Stomach (tissue), 8 donors: ENCODE measurements at regions not wholly inside any gene's neighbourhood (a gene's known extent, or its start where the extent isn't known, plus 50 kb on each side); places are given as distances from the start of the nearest gene placed in this dataset.
"Not testable (repeated sequence)": the region's sequence is repeated elsewhere in the genome, so short reads cannot be mapped to it uniquely, and the experiment has no call there.

Experiments
- DNase-seq, 2 donors: peaks; one replicate each; pipeline versions ENCODE4 v3.0.0 to v3.0.0-alpha.2; 2013 to 2019
- H3K27ac ChIP-seq, 5 donors: fragments of 200-600 bp in 4 of 5; sonication (generic) in 4 of 5; one replicate each; pipeline ENCODE4 v1.5.1; 2013 to 2019; ENCODE audit warnings: mild to moderate bottlenecking in 1 of 5, moderate library complexity in 1 of 5
- H3K27me3 ChIP-seq, 3 donors: fragments of 200-600 bp; sonication (generic); one replicate each; pipeline ENCODE4 v1.5.1; 2017 to 2019; ENCODE audit warnings: mixed run types in 1 of 3
- H3K36me3 ChIP-seq, 4 donors: fragments of 200-600 bp; sonication (generic); 1 replicate in 3 of 4; 2 replicates in 1 of 4; pipeline ENCODE4 v1.5.1; 2016 to 2019
- H3K4me1 ChIP-seq, 4 donors: fragments of 200-600 bp; sonication (generic); one replicate each; pipeline ENCODE4 v1.5.1; 2016 to 2019
- H3K4me3 ChIP-seq, 4 donors: fragments of 200-600 bp; sonication (generic) in 3 of 4; one replicate each; pipeline ENCODE4 v1.5.1; 2016 to 2019; ENCODE audit warnings: mild to moderate bottlenecking in 1 of 4
- H3K9me3 ChIP-seq, 4 donors: fragments of 200-600 bp; sonication (generic); one replicate each; pipeline ENCODE4 v1.5.1; 2016 to 2019
- CTCF ChIP-seq, 7 experiments: fragments of 450-650 bp in 4 of 7; fragments of 200-600 bp in 3 of 7; sonication (generic) in 3 of 7; IDR thresholded peaks; one replicate each; pipeline ENCODE4 v1.5.1; 2016 to 2019; ENCODE audit warnings: antibody characterized with exemption in 7 of 7, control low read depth in 2 of 7, mild to moderate bottlenecking in 1 of 7
- EP300 ChIP-seq: sonication (generic); formaldehyde crosslinking; IDR thresholded peaks from one replicate; pipeline ENCODE4 v1.6.1; 2017; ENCODE audit warnings: antibody characterized with exemption
- POLR2A ChIP-seq, 4 donors: fragments of 450-650 bp; IDR thresholded peaks; one replicate each; pipeline ENCODE4 v1.6.1; 2016; ENCODE audit warnings: antibody characterized with exemption in 4 of 4, control low read depth in 2 of 4, mild to moderate bottlenecking in 1 of 4, moderate library complexity in 1 of 4
- POLR2AphosphoS5 ChIP-seq, 3 donors: sonication (generic); formaldehyde crosslinking; IDR thresholded peaks; one replicate each; pipeline ENCODE4 v1.6.1; 2016; ENCODE audit warnings: antibody characterized with exemption in 3 of 3
- WGBS, 5 donors: extraction: QIAGEN DNeasy Blood & Tissue Kit in 3 of 5; methylation state at CpG; one replicate each; pipeline versions ENCODE4 v1.1.5 to v1.1.7; 2013 to 2018; 5-methylcytosine and 5-hydroxymethylcytosine counted together
- intact Hi-C: fragments of 100-400 bp; cut with DNase I; formaldehyde crosslinking; loops from one replicate; pipeline ENCODE4 v1.15.1; 2023; ENCODE audit warnings: low total_unique reads
- donor health status: healthy with polysubstance abuse.
- donor health status: Bipolar disorder and iron deficiency.
- donor health status: healthy.

- no peaks in the 10 kb centered on the region for H3K9me3 ChIP-seq
- H3K4me3 ChIP-seq, result no peak overlapping the region
- H3K4me1 ChIP-seq, result no peaks in the 10 kb centered on the region
- H3K36me3 ChIP-seq, result no peaks in the 10 kb centered on the region
- no peak overlapping the region for H3K27ac ChIP-seq
- no peaks in the 10 kb centered on the region for H3K27me3 ChIP-seq
- intact Hi-C loops, result no loop called here
- 77 to 87% (median 84%) methylated on average over 2 of the region's 2 CpGs for WGBS, 5 donors
- no peak for DNase-seq
- TF ChIP-seq POLR2A (IDR thresholded peaks at IDR 0.05) (no peak), POLR2AphosphoS5 (IDR thresholded peaks at IDR 0.05) (no peak), CTCF (IDR thresholded peaks at IDR 0.05) (no peak), EP300 (no peak)
Observed at GRCh38 chr2:31764169-31764568, 183.4 kb upstream of the SRD5A2 start.

GRCh38 chr2:31762085-31762484, 181.3 kb upstream of the SRD5A2 start:
- Histone ChIP-seq H3K4me3 (no peak overlapping the region), H3K27ac (no peak overlapping the region), H3K9me3 (no peaks in the 10 kb centered on the region), H3K4me1 (no peaks in the 10 kb centered on the region), H3K27me3 (no peaks in the 10 kb centered on the region), H3K36me3 (no peaks in the 10 kb centered on the region)
- TF ChIP-seq CTCF (IDR thresholded peaks at IDR 0.05) (no peak), POLR2AphosphoS5 (IDR thresholded peaks at IDR 0.05) (no peak), EP300 (no peak), POLR2A (IDR thresholded peaks at IDR 0.05) (no peak)
- DNase-seq, result no peak
- intact Hi-C loops, result no loop called here
- WGBS, 5 donors, result 45 to 54% (median 51%) methylated on average over 2 of the region's 2 CpGs

- peaks cover 0 to 11% (median 5%) of the 10 kb centered on the region in 4 donors for H3K9me3 ChIP-seq
- intact Hi-C loops, DNase-seq, H3K27ac ChIP-seq, H3K27me3 ChIP-seq, H3K36me3 ChIP-seq, H3K4me3 ChIP-seq, H3K4me1 ChIP-seq: not testable (repeated sequence)
- WGBS, 5 donors, result 61 to 81% (median 65%) methylated on average over 2 of the region's 2 CpGs
Observed at GRCh38 chr2:31757351-31757750, 176.6 kb upstream of the SRD5A2 start.

GRCh38 chr2:31748746-31749145, 168.0 kb upstream of the SRD5A2 start:
- H3K9me3 ChIP-seq, result peaks cover 0 to 20% (median 15%) of the 10 kb centered on the region in 4 donors
- 89 to 94% (median 93%) methylated on average over 8 to 13 of the region's 13 CpGs for WGBS, 5 donors
- DNase-seq, H3K36me3 ChIP-seq, H3K27ac ChIP-seq, H3K4me3 ChIP-seq, H3K4me1 ChIP-seq, intact Hi-C loops, H3K27me3 ChIP-seq: not testable (repeated sequence)

- DNase-seq, result no peak
- TF ChIP-seq POLR2A (IDR thresholded peaks at IDR 0.05) (no peak), CTCF (IDR thresholded peaks at IDR 0.05) (no peak), POLR2AphosphoS5 (IDR thresholded peaks at IDR 0.05) (no peak), EP300 (no peak)
- Histone ChIP-seq H3K36me3 (no peaks in the 10 kb centered on the region), H3K27me3 (no peaks in the 10 kb centered on the region), H3K4me1 (no peaks in the 10 kb centered on the region), H3K4me3 (no peak overlapping the region), H3K27ac (no peak overlapping the region), H3K9me3 (peaks cover 0 to 19% (median 14%) of the 10 kb centered on the region in 4 donors)
- WGBS, 5 donors, result 35 to 70% (median 63%) methylated on average over 1 of the region's 1 CpG
- intact Hi-C loops, result no loop called here
Observed at GRCh38 chr2:31748041-31748440, 167.3 kb upstream of the SRD5A2 start.
